H54 (cell line): ENCODE measurements at regions not wholly inside any gene's neighbourhood (a gene's known extent, or its start where the extent isn't known, plus 50 kb on each side); places are given as distances from the start of the nearest gene placed in this dataset.

Experiments
- DNase-seq: peaks from one replicate; pipeline ENCODE4 v3.0.0; 2011; ENCODE audit warnings: low spot score, mixed read lengths; ENCODE audit not compliant: insufficient read length
- FAIRE-seq: peaks from 3 replicates; lab custom pipeline; 2011; peaks lifted over from hg19 to GRCh38; lab: Jason Lieb, UNC
- POLR2A ChIP-seq: IDR thresholded peaks from 2 replicates; pipeline ENCODE4 v1.6.1; 2011; ENCODE audit warnings: low read depth, mild to moderate bottlenecking, low read length

- DNase-seq (no peak), FAIRE-seq (peak; percentile 11)
- no peak for TF ChIP-seq POLR2A
These were observed 499.3 kb upstream of the ADAMTS5 start for GRCh38 chr21:27466140-27466539.

GRCh38 chr21:27464648-27465047 lies 497.8 kb upstream of the ADAMTS5 start:
- DNase-seq (no peak), FAIRE-seq (peak; percentile 76)
- TF ChIP-seq POLR2A, result no peak

DNA sequence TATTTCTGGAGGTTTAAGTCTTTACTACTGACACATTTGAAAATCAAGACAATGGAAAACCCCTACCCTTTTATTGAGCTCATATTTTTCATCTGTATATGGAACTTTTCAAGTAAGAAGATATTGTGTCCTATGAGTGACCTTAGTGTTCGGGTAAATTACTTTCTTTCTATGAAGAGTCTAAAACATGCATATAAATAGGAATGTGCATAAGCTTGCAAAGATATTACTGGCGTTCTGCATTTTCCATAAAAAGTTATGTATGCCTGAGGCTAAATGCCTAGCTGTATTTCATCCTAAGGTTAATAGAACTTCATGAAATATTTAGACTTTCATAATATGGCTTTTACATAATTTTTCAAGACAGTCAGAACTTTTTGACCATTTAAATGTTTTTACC lies 495.8 kb upstream of the ADAMTS5 start:
- no peak for FAIRE-seq
- TF ChIP-seq POLR2A, result no peak
- DNase-seq, result no peak

- FAIRE-seq, result no peak
- DNase-seq, result no peak
- TF ChIP-seq POLR2A, result no peak
These were observed 487.3 kb upstream of the ADAMTS5 start for GRCh38 chr21:27454234-27454633.

GRCh38 chr21:27451116-27451515 lies 484.2 kb upstream of the ADAMTS5 start:
- DNase-seq (no peak), FAIRE-seq (no peak)
- no peak for TF ChIP-seq POLR2A

- no peak for TF ChIP-seq POLR2A
- no peak for DNase-seq
- FAIRE-seq, result no peak
These were observed 483.3 kb upstream of the ADAMTS5 start for GRCh38 chr21:27450216-27450615.

GRCh38 chr21:27448960-27449359 lies 482.1 kb upstream of the ADAMTS5 start:
- FAIRE-seq (no peak), DNase-seq (no peak)
- TF ChIP-seq POLR2A, result no peak

GRCh38 chr21:27447843-27448242 lies 481.0 kb upstream of the ADAMTS5 start:
- no peak for FAIRE-seq
- no peak for TF ChIP-seq POLR2A

DNA sequence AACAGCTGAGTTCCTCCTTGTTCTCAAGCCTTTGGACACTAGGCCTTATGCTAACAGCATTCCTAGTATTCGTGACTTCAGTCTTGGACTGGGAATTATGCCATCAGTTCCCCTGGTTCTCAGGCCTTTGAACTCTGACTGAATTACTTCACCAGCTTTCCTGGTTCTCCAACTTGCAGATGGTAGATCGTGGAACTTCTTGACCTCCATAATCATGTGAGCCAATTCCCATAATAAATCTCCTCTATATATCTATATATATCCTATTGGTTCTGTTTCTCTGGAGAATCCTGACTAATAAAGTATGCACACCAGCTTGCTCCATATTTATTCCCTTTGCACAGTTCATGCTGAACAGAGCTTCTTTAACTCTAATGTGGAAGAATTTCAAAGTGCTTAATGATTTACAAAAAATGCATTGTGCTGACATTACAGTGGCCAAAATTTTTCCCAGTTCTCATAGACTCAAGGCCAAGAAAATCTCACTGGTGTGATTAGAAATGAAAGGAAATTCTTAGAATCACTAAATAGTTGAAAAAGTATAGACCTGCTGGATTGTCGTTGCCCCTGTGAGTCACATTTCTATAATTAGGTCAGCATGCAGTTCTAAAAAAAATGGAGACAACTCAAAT lies 462.9 kb upstream of the ADAMTS5 start:
- FAIRE-seq (no peak), DNase-seq (no peak)
- TF ChIP-seq POLR2A, result no peak

More at GRCh38 chr21:27447843-27448242, 481.0 kb upstream of the ADAMTS5 start:
- no peak for DNase-seq

- no peak for DNase-seq
- no peak for FAIRE-seq
- TF ChIP-seq POLR2A, result no peak
These were observed 459.3 kb upstream of the ADAMTS5 start for GRCh38 chr21:27426196-27426595.

DNA sequence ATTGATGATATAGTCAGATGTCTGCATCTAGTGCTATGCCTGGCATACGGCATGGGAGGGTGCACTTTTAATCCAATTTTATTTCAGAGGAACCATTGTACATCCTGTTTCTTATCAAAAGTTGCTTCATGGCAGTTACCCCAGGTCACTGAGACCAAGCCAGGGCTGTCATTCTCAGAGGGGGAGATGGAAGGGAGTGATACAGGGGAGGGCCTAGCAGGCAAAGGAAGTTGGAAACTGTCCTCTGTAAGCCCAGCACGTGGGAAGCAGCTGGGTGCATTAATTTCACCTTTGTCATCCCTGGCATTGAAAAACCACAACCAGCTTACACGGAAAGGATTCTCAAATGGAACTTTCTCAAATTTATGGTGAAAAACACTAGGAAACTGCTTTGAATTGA lies 458.7 kb upstream of the ADAMTS5 start:
- FAIRE-seq (no peak), DNase-seq (no peak)
- no peak for TF ChIP-seq POLR2A

DNA sequence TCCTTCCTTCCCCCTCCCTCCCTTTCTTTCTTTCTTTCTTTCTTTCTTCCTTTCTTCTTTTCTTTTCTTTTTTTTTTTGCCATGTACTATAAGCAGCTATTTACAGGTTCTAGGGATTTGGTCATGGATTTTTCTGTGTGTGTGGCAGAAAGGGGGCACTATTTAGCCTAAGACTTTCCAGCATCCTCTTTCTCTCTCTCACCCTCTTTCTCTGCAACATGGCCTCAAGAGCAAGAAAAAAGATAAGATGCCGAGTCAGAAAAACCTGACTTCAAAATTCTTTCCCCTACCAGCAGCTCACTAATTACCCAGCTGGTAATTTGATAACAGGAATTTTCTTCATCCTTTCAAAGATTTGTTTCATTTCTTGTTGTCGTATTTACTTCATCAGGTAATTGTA lies 458.3 kb upstream of the ADAMTS5 start:
- TF ChIP-seq POLR2A, result no peak
- DNase-seq (no peak), FAIRE-seq (no peak)

- FAIRE-seq (no peak), DNase-seq (no peak)
- TF ChIP-seq POLR2A, result no peak
These were observed 457.7 kb upstream of the ADAMTS5 start for GRCh38 chr21:27424601-27425000.

- no peak for TF ChIP-seq POLR2A
- DNase-seq, result no peak
- FAIRE-seq, result no peak
These were observed 457.2 kb upstream of the ADAMTS5 start for GRCh38 chr21:27423906-27424595.

GRCh38 chr21:27423038-27423437 lies 456.1 kb upstream of the ADAMTS5 start:
- FAIRE-seq (peak; percentile 96), DNase-seq (peak; percentile 50)
- no peak for TF ChIP-seq POLR2A
